ENCODE measurements at regions not wholly inside any gene's neighbourhood (a gene's known extent, or its start where the extent isn't known, plus 50 kb on each side); places are given as distances from the start of the nearest gene placed in this dataset.

DNA sequence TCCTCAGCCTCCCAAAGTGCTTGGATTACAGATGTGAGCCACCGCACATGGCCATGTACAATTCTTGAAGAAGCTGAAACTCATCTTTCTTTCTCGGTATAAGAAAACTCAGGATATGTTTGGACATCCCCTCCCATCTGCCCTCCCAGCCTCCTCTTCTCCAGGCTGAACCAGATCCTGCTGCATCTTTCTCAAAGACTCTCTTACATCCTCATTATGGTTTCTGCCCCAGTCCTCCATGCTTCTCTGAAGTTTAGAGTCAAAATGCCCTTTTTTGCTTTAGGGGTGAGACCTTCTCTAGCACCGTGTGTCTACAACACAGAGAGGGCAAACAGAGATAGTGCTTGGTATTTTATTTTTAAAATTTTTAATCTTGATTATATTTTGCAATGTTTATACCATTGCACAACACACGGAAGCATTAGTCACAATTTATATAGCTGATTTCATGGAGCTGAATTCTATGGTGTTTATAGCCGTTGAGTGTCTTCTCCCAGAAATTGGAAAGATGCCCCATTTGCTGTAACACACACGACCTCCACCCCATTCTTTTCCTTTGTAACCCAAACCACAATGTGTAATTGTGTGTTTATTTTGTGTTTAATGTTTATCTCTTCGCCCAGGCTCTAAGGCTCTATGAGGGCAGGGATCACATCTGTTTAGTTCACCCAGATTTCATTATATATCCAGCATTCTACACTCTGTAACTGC lies 206.0 kb upstream of the TNP1 start:
- no peak overlapping the region for H3K4me3 ChIP-seq (ENCODE audit: low read length)
- peaks cover 8% of the 10 kb centered on the region for H3K9me3 ChIP-seq (ENCODE audit: low read length)
- H4K20me1 ChIP-seq (ENCODE audit: insufficient read depth, low read depth, low read length) = no peaks in the 10 kb centered on the region
- no peaks in the 10 kb centered on the region for H3K4me1 ChIP-seq (ENCODE audit: low read length)
- no peaks in the 10 kb centered on the region for H3K27me3 ChIP-seq (ENCODE audit: low read length)
- no peak overlapping the region for H3K27ac ChIP-seq (ENCODE audit: low read length)
- H2AFZ ChIP-seq (ENCODE audit: low read length) = no peak overlapping the region
- H3K36me3 ChIP-seq (ENCODE audit: insufficient read depth, low read length) = no peaks in the 10 kb centered on the region
- H3K9ac ChIP-seq (ENCODE audit: low read length) = no peak overlapping the region
- H3K9me2 ChIP-seq (replicated peaks; ENCODE audit: insufficient read depth, low read length) = no peaks in the 10 kb centered on the region
- H3K79me2 ChIP-seq (ENCODE audit: low read length) = no peaks in the 10 kb centered on the region
- DNase-seq = no peak
- H3K4me2 ChIP-seq (ENCODE audit: low read depth, low read length, poor library complexity, severe bottlenecking) = no peak overlapping the region

DNA sequence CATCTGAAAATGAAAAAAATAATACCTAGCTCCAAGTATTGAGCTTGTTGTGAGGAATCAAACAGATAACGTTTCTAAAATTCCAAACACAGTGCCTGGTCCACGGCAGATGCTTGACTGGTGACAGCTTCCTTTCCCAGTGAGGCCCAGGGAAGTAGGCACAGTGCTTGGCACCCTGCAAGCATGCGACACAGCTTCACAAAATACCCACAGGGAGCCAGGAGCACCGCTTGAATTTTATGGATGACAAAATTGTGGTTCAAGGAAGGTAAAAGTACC lies 205.1 kb upstream of the TNP1 start:
- Histone ChIP-seq H3K27me3 (ENCODE audit: low read length) (no peaks in the 10 kb centered on the region), H3K27ac (ENCODE audit: low read length) (no peak overlapping the region), H3K4me3 (ENCODE audit: low read length) (no peak overlapping the region), H3K9me2 (replicated peaks; ENCODE audit: insufficient read depth, low read length) (no peaks in the 10 kb centered on the region), H3K4me1 (ENCODE audit: low read length) (no peaks in the 10 kb centered on the region), H3K4me2 (ENCODE audit: low read depth, low read length, poor library complexity, severe bottlenecking) (no peak overlapping the region), H2AFZ (ENCODE audit: low read length) (no peak overlapping the region), H4K20me1 (ENCODE audit: insufficient read depth, low read depth, low read length) (no peaks in the 10 kb centered on the region), H3K36me3 (ENCODE audit: insufficient read depth, low read length) (no peaks in the 10 kb centered on the region), H3K9ac (ENCODE audit: low read length) (no peak overlapping the region), H3K9me3 (ENCODE audit: low read length) (peaks cover 8% of the 10 kb centered on the region), H3K79me2 (ENCODE audit: low read length) (no peaks in the 10 kb centered on the region)
- no peak for DNase-seq

DNA sequence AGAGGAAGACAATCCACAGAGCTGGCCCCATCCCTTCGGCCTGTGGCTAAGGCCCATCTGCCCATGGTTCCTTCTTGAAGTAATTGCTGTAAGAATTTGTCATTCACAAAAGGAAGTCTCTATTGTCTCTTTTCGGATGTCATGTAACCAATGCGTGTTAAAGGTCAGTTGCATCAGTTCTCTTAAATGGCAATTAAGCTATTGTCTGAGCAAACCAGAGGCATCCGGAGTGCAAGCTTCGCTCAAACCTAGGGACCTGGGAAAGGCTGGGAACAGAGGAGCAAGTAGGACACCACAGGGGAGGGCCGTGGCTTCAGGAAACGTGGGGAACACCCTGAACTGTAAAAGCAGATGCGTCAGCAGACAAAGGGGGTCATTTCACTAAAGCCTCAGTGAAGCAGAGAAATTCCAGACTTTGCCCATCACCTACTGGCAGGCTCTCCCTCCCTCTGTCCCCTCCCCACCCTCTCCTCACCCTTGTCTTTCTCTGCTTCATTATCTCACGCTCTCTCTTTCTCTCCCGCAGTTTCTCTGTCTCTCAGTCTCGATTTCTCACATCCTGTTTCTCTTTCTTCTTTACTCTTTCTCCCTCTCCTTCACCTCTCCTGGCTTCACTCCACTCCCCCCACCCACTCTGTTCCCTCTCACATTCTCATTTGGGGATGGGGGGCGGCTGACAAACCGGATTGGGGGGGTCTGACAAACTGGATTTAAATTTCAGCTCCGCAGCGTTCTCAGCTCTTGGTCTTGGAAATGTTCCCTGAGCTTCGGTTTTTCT lies 204.6 kb upstream of the TNP1 start:
- Histone ChIP-seq H3K9me3 (ENCODE audit: low read length) (peaks cover 8% of the 10 kb centered on the region), H3K9me2 (replicated peaks; ENCODE audit: insufficient read depth, low read length) (no peaks in the 10 kb centered on the region), H3K4me3 (ENCODE audit: low read length) (no peak overlapping the region)

DNA sequence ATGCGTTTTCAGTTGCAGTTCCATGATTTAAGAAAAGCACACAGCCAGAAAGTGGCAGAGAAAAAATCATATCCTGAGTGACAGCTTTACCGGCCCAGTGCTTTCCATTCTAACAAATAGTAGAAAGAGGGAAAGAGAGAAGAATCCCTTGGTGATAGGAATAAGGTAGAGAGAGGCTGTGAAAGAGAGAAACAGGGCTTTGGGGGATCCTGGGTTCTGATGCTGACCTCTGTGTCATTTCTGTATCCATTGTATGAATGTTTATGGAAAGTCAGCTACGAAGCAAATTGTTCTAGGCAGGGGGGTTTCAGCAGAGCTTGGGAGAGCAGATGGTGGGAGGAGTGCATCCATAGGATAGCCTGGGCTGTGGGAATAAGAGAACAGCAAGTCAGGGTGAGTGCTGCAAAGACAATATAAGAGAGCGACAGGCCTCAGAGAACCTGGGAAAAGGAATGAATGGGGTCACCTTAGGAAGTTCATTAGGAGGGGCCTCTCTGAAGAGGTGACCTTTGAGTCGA lies 203.4 kb upstream of the TNP1 start:
- Histone ChIP-seq H3K79me2 (ENCODE audit: low read length) (no peaks in the 10 kb centered on the region), H3K9ac (ENCODE audit: low read length) (no peak overlapping the region), H3K27me3 (ENCODE audit: low read length) (no peaks in the 10 kb centered on the region), H4K20me1 (ENCODE audit: insufficient read depth, low read depth, low read length) (no peaks in the 10 kb centered on the region), H3K27ac (ENCODE audit: low read length) (no peak overlapping the region), H3K4me2 (ENCODE audit: low read depth, low read length, poor library complexity, severe bottlenecking) (no peak overlapping the region), H3K4me1 (ENCODE audit: low read length) (no peaks in the 10 kb centered on the region), H3K9me2 (replicated peaks; ENCODE audit: insufficient read depth, low read length) (no peaks in the 10 kb centered on the region), H3K9me3 (ENCODE audit: low read length) (no peaks in the 10 kb centered on the region), H3K4me3 (ENCODE audit: low read length) (no peak overlapping the region), H2AFZ (ENCODE audit: low read length) (no peak overlapping the region), H3K36me3 (ENCODE audit: insufficient read depth, low read length) (no peaks in the 10 kb centered on the region)
- no peak for DNase-seq

More for the DNA sequence above, 204.6 kb upstream of the TNP1 start:
- H3K9ac ChIP-seq (ENCODE audit: low read length) = no peak overlapping the region
- no peaks in the 10 kb centered on the region for H3K4me1 ChIP-seq (ENCODE audit: low read length)
- no peak for DNase-seq
- H3K27me3 ChIP-seq (ENCODE audit: low read length) = no peaks in the 10 kb centered on the region
- H3K4me2 ChIP-seq (ENCODE audit: low read depth, low read length, poor library complexity, severe bottlenecking) = no peak overlapping the region
- no peaks in the 10 kb centered on the region for H3K79me2 ChIP-seq (ENCODE audit: low read length)
- H2AFZ ChIP-seq (ENCODE audit: low read length) = no peak overlapping the region
- H4K20me1 ChIP-seq (ENCODE audit: insufficient read depth, low read depth, low read length) = no peaks in the 10 kb centered on the region
- H3K36me3 ChIP-seq (ENCODE audit: insufficient read depth, low read length) = no peaks in the 10 kb centered on the region
- H3K27ac ChIP-seq (ENCODE audit: low read length) = no peak overlapping the region

DNA sequence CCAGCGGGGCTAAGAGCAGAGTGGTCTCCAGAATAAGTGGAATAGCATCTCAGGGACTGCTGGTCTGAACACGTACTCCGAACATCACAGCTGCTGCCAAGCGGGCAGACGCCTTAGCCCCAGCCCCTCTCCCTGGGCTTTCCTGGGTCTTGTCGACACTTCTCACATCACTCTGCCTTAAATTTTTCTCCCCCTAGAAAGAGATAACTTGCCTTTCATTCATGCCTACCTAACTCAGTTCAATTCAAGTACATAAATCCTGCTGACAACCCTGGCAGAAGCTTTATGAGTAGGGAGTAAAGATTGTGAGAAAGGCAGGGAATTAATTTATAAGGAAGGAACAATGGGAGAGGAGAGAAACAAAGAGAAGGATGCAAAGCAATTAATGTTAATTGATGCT lies 202.9 kb upstream of the TNP1 start:
- no peaks in the 10 kb centered on the region for H3K9me2 ChIP-seq (replicated peaks; ENCODE audit: insufficient read depth, low read length)
- H3K4me1 ChIP-seq (ENCODE audit: low read length) = no peaks in the 10 kb centered on the region
- H3K79me2 ChIP-seq (ENCODE audit: low read length) = no peaks in the 10 kb centered on the region
- DNase-seq = no peak
- no peak overlapping the region for H3K4me2 ChIP-seq (ENCODE audit: low read depth, low read length, poor library complexity, severe bottlenecking)
- no peaks in the 10 kb centered on the region for H3K36me3 ChIP-seq (ENCODE audit: insufficient read depth, low read length)
- no peak overlapping the region for H3K27ac ChIP-seq (ENCODE audit: low read length)
- no peak overlapping the region for H3K9ac ChIP-seq (ENCODE audit: low read length)
- no peaks in the 10 kb centered on the region for H3K9me3 ChIP-seq (ENCODE audit: low read length)
- no peaks in the 10 kb centered on the region for H4K20me1 ChIP-seq (ENCODE audit: insufficient read depth, low read depth, low read length)
- no peaks in the 10 kb centered on the region for H3K27me3 ChIP-seq (ENCODE audit: low read length)
- H3K4me3 ChIP-seq (ENCODE audit: low read length) = no peak overlapping the region
- no peak overlapping the region for H2AFZ ChIP-seq (ENCODE audit: low read length)

DNA sequence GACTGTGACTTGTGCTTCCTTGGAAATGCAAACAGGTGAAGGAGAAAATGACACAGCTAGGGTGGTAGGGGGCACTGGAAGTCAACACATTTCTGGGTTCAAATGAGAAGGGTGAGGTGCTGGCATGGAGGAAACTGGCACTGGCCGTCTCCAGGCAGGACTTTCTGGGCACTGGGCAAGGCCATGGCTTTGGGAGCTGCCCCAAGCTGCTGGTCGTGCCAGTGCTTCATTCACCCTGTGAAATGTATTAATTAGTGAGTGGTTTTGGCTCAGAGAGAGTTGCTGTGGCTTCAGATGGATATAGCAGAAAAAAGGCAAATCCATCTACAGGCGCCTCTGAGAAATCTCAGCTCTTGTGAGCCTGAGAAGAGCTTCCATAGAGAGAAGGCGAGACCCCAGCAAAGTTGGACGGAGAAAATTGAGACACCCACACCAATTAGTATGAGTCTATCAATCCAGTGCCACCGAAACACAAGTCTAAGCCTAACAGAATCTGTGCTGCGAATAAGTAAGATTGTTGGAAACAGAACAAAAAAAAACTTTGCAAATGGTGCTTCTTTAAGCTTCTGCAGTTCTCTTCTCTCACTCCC lies 202.1 kb upstream of the TNP1 start:
- Histone ChIP-seq H3K36me3 (ENCODE audit: insufficient read depth, low read length) (no peaks in the 10 kb centered on the region), H3K79me2 (ENCODE audit: low read length) (no peaks in the 10 kb centered on the region), H3K4me2 (ENCODE audit: low read depth, low read length, poor library complexity, severe bottlenecking) (no peak overlapping the region), H3K9ac (ENCODE audit: low read length) (no peak overlapping the region), H3K9me3 (ENCODE audit: low read length) (no peaks in the 10 kb centered on the region), H3K27ac (ENCODE audit: low read length) (no peak overlapping the region), H2AFZ (ENCODE audit: low read length) (no peak overlapping the region), H3K27me3 (ENCODE audit: low read length) (no peaks in the 10 kb centered on the region), H3K4me1 (ENCODE audit: low read length) (no peaks in the 10 kb centered on the region), H4K20me1 (ENCODE audit: insufficient read depth, low read depth, low read length) (no peaks in the 10 kb centered on the region), H3K9me2 (replicated peaks; ENCODE audit: insufficient read depth, low read length) (no peaks in the 10 kb centered on the region), H3K4me3 (ENCODE audit: low read length) (no peak overlapping the region)
- no peak for DNase-seq

DNA sequence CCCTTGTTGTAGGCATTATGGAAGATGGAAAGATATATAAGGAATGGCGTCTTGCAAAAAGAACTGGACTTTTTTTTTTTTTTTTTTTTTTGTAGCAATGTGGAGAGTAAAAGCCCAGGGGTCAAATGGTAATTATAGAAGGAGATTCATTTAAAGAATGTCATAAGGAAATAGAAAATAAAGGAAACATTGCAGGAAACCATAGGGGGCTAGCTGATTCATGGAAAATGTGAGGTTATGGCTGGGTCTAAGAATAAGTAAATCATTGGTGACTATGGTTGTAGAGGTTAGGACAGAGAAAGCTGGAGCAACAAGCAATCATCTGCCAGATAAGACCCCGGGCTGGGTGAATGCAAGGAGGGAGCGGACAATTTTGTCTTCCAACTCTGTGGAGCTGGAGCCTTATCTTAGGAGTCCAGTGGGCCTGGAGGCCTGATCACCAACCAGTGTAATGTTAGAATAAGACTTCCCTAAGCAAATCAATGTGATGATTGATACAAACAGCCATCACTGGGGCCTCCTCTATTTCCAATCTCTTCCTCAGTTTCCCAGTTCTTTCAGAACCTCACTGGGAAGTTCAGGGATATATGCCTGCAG lies 201.2 kb upstream of the TNP1 start:
- Histone ChIP-seq H3K36me3 (ENCODE audit: insufficient read depth, low read length) (no peaks in the 10 kb centered on the region), H3K4me3 (ENCODE audit: low read length) (no peak overlapping the region), H3K9me3 (ENCODE audit: low read length) (no peaks in the 10 kb centered on the region), H4K20me1 (ENCODE audit: insufficient read depth, low read depth, low read length) (no peaks in the 10 kb centered on the region), H3K4me2 (ENCODE audit: low read depth, low read length, poor library complexity, severe bottlenecking) (no peak overlapping the region), H2AFZ (ENCODE audit: low read length) (no peak overlapping the region), H3K27ac (ENCODE audit: low read length) (no peak overlapping the region), H3K4me1 (ENCODE audit: low read length) (no peaks in the 10 kb centered on the region), H3K27me3 (ENCODE audit: low read length) (no peaks in the 10 kb centered on the region), H3K9me2 (replicated peaks; ENCODE audit: insufficient read depth, low read length) (no peaks in the 10 kb centered on the region), H3K9ac (ENCODE audit: low read length) (no peak overlapping the region), H3K79me2 (ENCODE audit: low read length) (no peaks in the 10 kb centered on the region)
- DNase-seq = no peak

DNA sequence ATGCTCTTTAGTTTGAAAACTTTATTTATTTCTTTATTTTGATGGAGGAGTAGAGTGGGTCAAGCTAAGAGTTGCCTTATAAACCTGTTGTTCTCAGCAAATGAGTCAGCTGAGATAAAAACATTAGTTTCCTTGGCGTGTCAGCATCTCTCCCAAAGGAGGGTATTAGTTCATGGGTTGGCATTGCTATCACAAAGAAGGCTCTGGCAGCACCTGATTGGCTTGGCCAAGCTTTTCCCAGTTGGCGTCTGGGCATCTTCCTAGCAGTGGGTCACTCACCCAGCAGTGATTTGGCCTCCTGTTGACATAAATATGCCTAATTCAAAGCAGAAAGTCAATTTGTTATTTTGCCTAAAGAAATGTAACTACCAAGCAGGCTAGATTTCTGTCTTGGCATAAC lies 200.7 kb upstream of the TNP1 start:
- H3K4me3 ChIP-seq (ENCODE audit: low read length) = no peak overlapping the region
- no peaks in the 10 kb centered on the region for H3K79me2 ChIP-seq (ENCODE audit: low read length)
- no peaks in the 10 kb centered on the region for H3K9me3 ChIP-seq (ENCODE audit: low read length)
- H2AFZ ChIP-seq (ENCODE audit: low read length) = no peak overlapping the region
- no peak overlapping the region for H3K4me2 ChIP-seq (ENCODE audit: low read depth, low read length, poor library complexity, severe bottlenecking)
- no peaks in the 10 kb centered on the region for H4K20me1 ChIP-seq (ENCODE audit: insufficient read depth, low read depth, low read length)
- DNase-seq = no peak
- H3K27ac ChIP-seq (ENCODE audit: low read length) = no peak overlapping the region
- no peaks in the 10 kb centered on the region for H3K27me3 ChIP-seq (ENCODE audit: low read length)
- no peaks in the 10 kb centered on the region for H3K36me3 ChIP-seq (ENCODE audit: insufficient read depth, low read length)
- no peaks in the 10 kb centered on the region for H3K9me2 ChIP-seq (replicated peaks; ENCODE audit: insufficient read depth, low read length)
- no peak overlapping the region for H3K9ac ChIP-seq (ENCODE audit: low read length)
- H3K4me1 ChIP-seq (ENCODE audit: low read length) = no peaks in the 10 kb centered on the region
